Activated CD4-positive, alpha-beta T cell treated with anti-CD3 and anti-CD28 coated beads for 36 hours (primary cell): ENCODE measurements at regions not wholly inside any gene's neighbourhood (a gene's known extent, or its start where the extent isn't known, plus 50 kb on each side); places are given as distances from the start of the nearest gene placed in this dataset.
"Not testable (repeated sequence)": the region's sequence is repeated elsewhere in the genome, so short reads cannot be mapped to it uniquely, and the experiment has no call there.

Experiments
- ATAC-seq: fragments of 200-7000 bp; cut with Tn5 transposase; one replicate; pipeline ENCODE4 v1.10.0; 2021; ENCODE audit warnings: mild to moderate bottlenecking, moderate library complexity
- CTCF ChIA-PET: fragments of 350-600 bp; sonication (Branson Sonifier 250); formaldehyde crosslinking; loops from one replicate; lab custom pipeline; 2021; ENCODE audit warnings: antibody characterized with exemption; lab: Charles Lee
- POLR2A ChIA-PET: fragments of 350-600 bp; sonication (Branson Sonifier 250); formaldehyde crosslinking; loops from one replicate; lab custom pipeline; 2021; ENCODE audit warnings: antibody characterized with exemption, inconsistent platforms; lab: Charles Lee
- DNase-seq: peaks from one replicate; pipeline ENCODE4 v3.0.0-alpha.2; 2020
- H3K27ac Mint-ChIP-seq: one replicate; pipeline ENCODE4 v1.8.0; 2021; ENCODE audit warnings: mixed read lengths
- H3K27me3 Mint-ChIP-seq: one replicate; pipeline ENCODE4 v1.8.0; 2021; ENCODE audit warnings: mixed read lengths
- H3K36me3 Mint-ChIP-seq: one replicate; pipeline ENCODE4 v1.8.0; 2021; ENCODE audit warnings: low read depth, mixed read lengths
- H3K4me1 Mint-ChIP-seq: one replicate; pipeline ENCODE4 v1.8.0; 2021; ENCODE audit warnings: mixed read lengths
- H3K4me3 Mint-ChIP-seq: one replicate; pipeline ENCODE4 v1.8.0; 2021; ENCODE audit warnings: mild to moderate bottlenecking, moderate library complexity, mixed read lengths
- H3K9me3 Mint-ChIP-seq: one replicate; pipeline ENCODE4 v1.8.0; 2021; ENCODE audit warnings: low read depth, mixed read lengths
- intact Hi-C, 2 experiments: fragments of 100-400 bp; cut with DNase I in 1 of 2; cut with micrococcal nuclease in 1 of 2; formaldehyde crosslinking; loops; one replicate each; pipeline versions ENCODE4 v1.14.2 to v1.15.1; 2022 to 2024; cut with DNase I, micrococcal nuclease

DNA sequence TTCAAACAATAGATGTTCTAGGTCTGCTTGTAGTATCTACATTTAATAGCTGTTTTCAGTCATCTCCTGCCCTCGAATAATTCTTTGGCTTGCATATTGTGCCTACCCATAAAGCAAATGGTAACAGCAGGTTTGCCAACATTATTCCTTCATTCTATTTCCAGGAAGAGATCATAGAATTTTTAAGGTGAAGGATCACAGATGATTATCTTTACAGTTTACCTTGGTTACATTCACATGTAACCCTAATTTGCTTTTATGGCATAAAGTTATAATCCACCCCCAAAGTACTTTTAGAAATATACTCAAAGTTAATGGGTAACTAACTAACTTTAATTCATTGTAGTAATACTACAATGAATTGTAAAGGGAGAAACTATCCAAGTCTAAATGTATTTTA, 315.5 kb downstream of the NSUN3 start:
- H3K4me3 Mint-ChIP-seq = no peak overlapping the region
- H3K4me1 Mint-ChIP-seq = no peaks in the 10 kb centered on the region
- intact Hi-C loops = no loop called here
- no peaks in the 10 kb centered on the region for H3K9me3 Mint-ChIP-seq
- H3K27me3 Mint-ChIP-seq = no peaks in the 10 kb centered on the region
- ChIA-PET POLR2A (no interaction called here), CTCF (no interaction called here)
- ATAC-seq = no peak
- no peak overlapping the region for H3K27ac Mint-ChIP-seq
- DNase-seq = no peak
- no peaks in the 10 kb centered on the region for H3K36me3 Mint-ChIP-seq

GRCh38 chr3:94379264-94379663, 316.4 kb downstream of the NSUN3 start:
- H3K27me3 Mint-ChIP-seq = no peaks in the 10 kb centered on the region
- DNase-seq (no peak), ATAC-seq (no peak)
- H3K27ac Mint-ChIP-seq = no peak overlapping the region
- no peak overlapping the region for H3K4me3 Mint-ChIP-seq
- intact Hi-C loops = no loop called here
- H3K4me1 Mint-ChIP-seq = no peaks in the 10 kb centered on the region
- POLR2A ChIA-PET = no interaction called here
- peaks cover 3% of the 10 kb centered on the region for H3K9me3 Mint-ChIP-seq
- H3K36me3 Mint-ChIP-seq = no peaks in the 10 kb centered on the region
- CTCF ChIA-PET = no interaction called here

DNA sequence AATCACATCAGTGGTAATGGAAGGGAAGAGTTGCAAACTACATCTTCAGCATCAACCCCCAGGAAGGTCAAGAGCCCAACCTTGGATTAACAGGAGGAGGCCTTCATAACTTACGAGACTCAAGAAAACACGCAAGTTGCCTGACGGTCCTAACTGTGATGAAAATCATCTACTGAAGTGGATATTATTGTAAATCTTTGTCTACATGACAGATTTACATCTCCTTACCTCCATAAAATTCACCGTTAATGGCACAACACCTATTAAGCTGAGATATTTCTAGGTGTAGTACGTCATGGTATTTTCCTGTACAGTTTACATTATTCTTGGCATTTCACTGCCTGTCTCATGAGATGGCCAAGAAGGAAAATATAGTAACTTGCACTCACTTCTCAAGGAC, 332.0 kb downstream of the NSUN3 start:
- Mint-ChIP-seq H3K36me3 (no peaks in the 10 kb centered on the region), H3K4me1 (no peaks in the 10 kb centered on the region), H3K27me3 (no peaks in the 10 kb centered on the region), H3K4me3 (no peak overlapping the region), H3K27ac (no peak overlapping the region), H3K9me3 (peaks cover 2% of the 10 kb centered on the region)
- CTCF ChIA-PET = no interaction called here
- ATAC-seq (no peak), DNase-seq (no peak)
- intact Hi-C loops = no loop called here
- POLR2A ChIA-PET = no interaction called here

DNA sequence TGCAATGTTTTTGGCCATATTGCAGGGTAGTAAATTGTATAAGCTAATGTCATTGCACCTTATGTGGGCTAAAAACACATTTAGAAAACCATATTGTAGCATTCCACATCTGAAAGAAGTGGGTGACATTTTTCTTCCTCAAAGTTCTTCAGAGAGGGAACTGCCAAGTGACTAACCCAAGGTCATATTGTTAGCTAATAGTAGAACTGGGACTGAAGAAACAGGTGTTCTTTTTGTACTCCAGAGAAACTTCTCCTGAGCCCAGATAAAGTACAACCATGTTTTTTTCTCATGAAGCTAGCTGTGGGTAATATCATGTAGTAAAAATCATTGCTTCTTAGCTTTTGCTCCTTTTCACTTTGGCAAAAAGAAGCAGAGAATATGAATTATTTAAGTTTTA, 333.0 kb downstream of the NSUN3 start:
- Mint-ChIP-seq H3K4me3 (no peak overlapping the region), H3K9me3 (peaks cover 2% of the 10 kb centered on the region), H3K4me1 (no peaks in the 10 kb centered on the region), H3K27me3 (no peaks in the 10 kb centered on the region), H3K36me3 (no peaks in the 10 kb centered on the region), H3K27ac (no peak overlapping the region)
- no peak for DNase-seq
- ChIA-PET POLR2A (no interaction called here), CTCF (no interaction called here)
- no peak for ATAC-seq
- intact Hi-C loops = no loop called here

- H3K27me3 Mint-ChIP-seq = no peaks in the 10 kb centered on the region
- peaks cover 2% of the 10 kb centered on the region for H3K9me3 Mint-ChIP-seq
- ChIA-PET CTCF (no interaction called here), POLR2A (no interaction called here)
- H3K27ac Mint-ChIP-seq = no peak overlapping the region
- ATAC-seq (no peak), DNase-seq (no peak)
- H3K36me3 Mint-ChIP-seq = no peaks in the 10 kb centered on the region
- H3K4me1 Mint-ChIP-seq = no peaks in the 10 kb centered on the region
- intact Hi-C loops = no loop called here
- H3K4me3 Mint-ChIP-seq = no peak overlapping the region
Observed at GRCh38 chr3:94398036-94398435, 335.2 kb downstream of the NSUN3 start.

DNA sequence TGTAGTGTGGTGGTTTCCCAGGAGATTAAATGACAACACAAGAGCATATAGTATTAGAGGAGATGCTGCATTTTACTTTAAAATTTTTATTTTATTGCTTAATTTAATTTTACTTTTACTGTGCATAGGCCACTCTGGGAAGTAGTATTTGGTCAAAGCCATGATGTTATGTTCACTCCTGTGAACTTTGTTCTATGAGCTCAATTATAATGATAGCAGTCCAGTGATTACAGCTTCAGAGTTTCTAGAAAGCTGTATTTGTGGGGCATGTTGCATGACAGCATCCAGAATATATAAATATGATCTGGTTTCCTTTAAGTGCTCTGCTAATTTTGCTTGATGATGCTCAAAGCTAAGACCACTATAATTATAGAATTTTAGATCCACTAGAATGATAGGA, 338.6 kb downstream of the NSUN3 start:
- no peak overlapping the region for H3K4me3 Mint-ChIP-seq
- POLR2A ChIA-PET = no interaction called here
- H3K27me3 Mint-ChIP-seq = no peaks in the 10 kb centered on the region
- CTCF ChIA-PET = no interaction called here
- intact Hi-C loops = no loop called here
- peaks cover 2% of the 10 kb centered on the region for H3K9me3 Mint-ChIP-seq
- H3K36me3 Mint-ChIP-seq = no peaks in the 10 kb centered on the region
- H3K4me1 Mint-ChIP-seq = no peaks in the 10 kb centered on the region
- H3K27ac Mint-ChIP-seq = no peak overlapping the region
- DNase-seq = no peak
- no peak for ATAC-seq

DNA sequence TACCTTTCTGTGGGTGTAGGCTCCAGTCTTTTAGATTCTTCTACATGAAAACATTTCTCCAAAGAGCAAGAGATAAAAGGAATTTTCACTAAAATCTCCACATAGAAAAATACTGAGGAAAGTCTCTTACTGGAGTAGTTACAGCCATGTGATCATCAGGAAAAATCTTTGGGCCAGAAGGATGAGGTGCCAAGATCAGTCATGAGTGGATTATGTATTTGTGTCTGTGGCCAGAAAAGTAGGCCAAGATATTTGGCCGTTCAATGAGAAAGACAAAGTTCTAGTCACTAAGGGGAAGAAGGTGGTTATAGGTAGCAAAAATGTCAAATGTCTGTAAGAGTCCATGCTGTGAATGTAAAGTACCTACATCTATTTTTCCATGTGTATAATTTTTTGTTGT, 339.3 kb downstream of the NSUN3 start:
- DNase-seq = no peak
- Mint-ChIP-seq H3K27ac (no peak overlapping the region), H3K4me1 (no peaks in the 10 kb centered on the region), H3K9me3 (no peaks in the 10 kb centered on the region), H3K4me3 (no peak overlapping the region), H3K36me3 (no peaks in the 10 kb centered on the region), H3K27me3 (no peaks in the 10 kb centered on the region)
- intact Hi-C loops = no loop called here
- no peak for ATAC-seq
- ChIA-PET CTCF (no interaction called here), POLR2A (no interaction called here)

- H3K4me3 Mint-ChIP-seq = no peak overlapping the region
- POLR2A ChIA-PET = no interaction called here
- no peak overlapping the region for H3K27ac Mint-ChIP-seq
Observed at GRCh38 chr3:94405258-94406035, 342.6 kb downstream of the NSUN3 start.

DNA sequence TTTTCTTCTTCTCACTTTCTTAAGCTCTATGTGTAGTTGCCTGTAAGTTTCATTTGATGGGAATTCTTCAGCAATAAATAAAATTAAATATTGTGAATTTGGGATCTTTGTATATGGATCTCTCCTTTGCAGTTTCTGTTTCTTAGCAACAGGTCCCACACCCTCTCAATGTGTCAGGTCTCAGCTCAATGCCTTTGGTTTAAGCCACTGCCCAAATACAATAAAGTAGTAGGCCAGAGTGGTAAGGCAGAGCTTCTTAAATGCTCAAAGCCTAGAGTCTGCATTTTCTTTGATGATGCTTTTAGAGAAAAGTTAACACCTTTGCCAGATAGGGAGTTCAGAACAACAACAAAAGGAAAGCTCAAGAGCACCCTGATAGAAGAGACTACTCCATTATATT, 343.7 kb downstream of the NSUN3 start:
- Mint-ChIP-seq H3K36me3 (no peaks in the 10 kb centered on the region), H3K4me3 (no peak overlapping the region), H3K9me3 (no peaks in the 10 kb centered on the region), H3K4me1 (no peaks in the 10 kb centered on the region), H3K27me3 (no peaks in the 10 kb centered on the region), H3K27ac (no peak overlapping the region)
- CTCF ChIA-PET = no interaction called here
- POLR2A ChIA-PET = interaction anchor here (0.6 kb wide), 1 partner anchor 123 kb away, joined by 3 read pairs; no protein-coding TSS in a partner anchor
- DNase-seq (no peak), ATAC-seq (no peak)
- intact Hi-C loops = no loop called here

More at GRCh38 chr3:94405258-94406035, 342.6 kb downstream of the NSUN3 start:
- intact Hi-C loops = no loop called here
- H3K27me3 Mint-ChIP-seq = no peaks in the 10 kb centered on the region
- H3K9me3 Mint-ChIP-seq = no peaks in the 10 kb centered on the region
- no peaks in the 10 kb centered on the region for H3K36me3 Mint-ChIP-seq
- no peaks in the 10 kb centered on the region for H3K4me1 Mint-ChIP-seq
- DNase-seq (no peak), ATAC-seq (no peak)
- CTCF ChIA-PET = interaction anchor here (0.6 to 0.9 kb wide), 2 partner anchors 13 to 156 kb away, joined by 3 read pairs; no protein-coding TSS in a partner anchor

DNA sequence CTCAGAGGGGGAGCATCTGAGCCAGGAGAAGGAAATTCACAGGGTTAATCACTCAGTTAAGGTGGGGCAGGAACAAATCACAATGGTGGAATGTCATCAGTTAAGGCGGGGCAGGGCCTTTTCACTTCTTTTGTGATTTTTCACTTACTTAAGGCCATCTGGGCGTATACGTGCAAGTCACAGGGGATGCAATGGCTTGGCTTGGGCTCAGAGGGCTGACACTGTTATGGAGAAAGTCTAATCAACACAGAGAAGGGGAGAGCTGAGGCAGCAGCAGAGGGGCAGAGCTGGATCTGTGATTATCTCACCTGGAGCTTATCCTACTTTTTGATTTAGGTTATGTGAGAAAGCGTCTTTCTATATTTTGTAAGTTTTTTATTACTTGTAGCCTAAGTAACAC, 350.1 kb downstream of the NSUN3 start:
- H3K4me1 Mint-ChIP-seq, H3K4me3 Mint-ChIP-seq, H3K27me3 Mint-ChIP-seq, ATAC-seq, DNase-seq, CTCF ChIA-PET, H3K36me3 Mint-ChIP-seq, H3K27ac Mint-ChIP-seq, H3K9me3 Mint-ChIP-seq, intact Hi-C loops, POLR2A ChIA-PET: not testable (repeated sequence)

- Mint-ChIP-seq H3K36me3 (no peaks in the 10 kb centered on the region), H3K4me3 (no peak overlapping the region), H3K27me3 (no peaks in the 10 kb centered on the region), H3K4me1 (no peaks in the 10 kb centered on the region), H3K27ac (no peak overlapping the region), H3K9me3 (no peaks in the 10 kb centered on the region)
- DNase-seq (no peak), ATAC-seq (no peak)
- intact Hi-C loops = no loop called here
- ChIA-PET CTCF (no interaction called here), POLR2A (no interaction called here)
Observed at GRCh38 chr3:94413336-94414108, 350.7 kb downstream of the NSUN3 start.

- DNase-seq = no peak
- ATAC-seq = no peak
- Mint-ChIP-seq H3K9me3 (no peaks in the 10 kb centered on the region), H3K4me1 (no peaks in the 10 kb centered on the region), H3K36me3 (no peaks in the 10 kb centered on the region), H3K27ac (no peak overlapping the region), H3K4me3 (no peak overlapping the region), H3K27me3 (no peaks in the 10 kb centered on the region)
- ChIA-PET CTCF (interaction anchor here (1.3 kb wide), 1 partner anchor 11 kb away, joined by 3 read pairs; no protein-coding TSS in a partner anchor), POLR2A (no interaction called here)
- intact Hi-C loops = no loop called here
Observed at GRCh38 chr3:94414418-94414817, 351.6 kb downstream of the NSUN3 start.
